ENCODE measurements at regions not wholly inside any gene's neighbourhood (a gene's known extent, or its start where the extent isn't known, plus 50 kb on each side); places are given as distances from the start of the nearest gene placed in this dataset.

GRCh38 chr10:108097258-108097657, 932.8 kb upstream of the SORCS1 start (continued):
- TF ChIP-seq YY1 (IDR thresholded peaks at IDR 0.05; ENCODE audit: extremely low read depth, insufficient replicate concordance, low read depth, low read length) (no peak), POLR2AphosphoS5 (IDR thresholded peaks at IDR 0.05; ENCODE audit: low read depth, low read length) (no peak), EGR1 (IDR thresholded peaks at IDR 0.05; ENCODE audit: low read depth) (no peak), CBX3 (IDR thresholded peaks at IDR 0.05; ENCODE audit: low read depth) (no peak)

- ATAC-seq = no peak
- H4K20me1 ChIP-seq (ENCODE audit: insufficient read depth) = no peaks in the 10 kb centered on the region
- H3K27me3 ChIP-seq (ENCODE audit: insufficient read depth, low read length) = no peaks in the 10 kb centered on the region
- no peak overlapping the region for H2AFZ ChIP-seq (ENCODE audit: low read depth, low read length, poor library complexity, severe bottlenecking)
- no peak overlapping the region for H3K4me2 ChIP-seq (ENCODE audit: low read length)
- no peaks in the 10 kb centered on the region for H3K36me3 ChIP-seq (ENCODE audit: control insufficient read depth in 1 of 2, insufficient read depth in 2 of 2, low read length in 2 of 2)
- DNase-seq (ENCODE audit: low read depth, low spot score) = no peak
- RAD21 ChIA-PET (ENCODE audit: low non-redundant PET in 1 of 2, low total read pairs in 2 of 2, uncharacterized antibody in 2 of 2, unreplicated experiment in 2 of 2) = no interaction called here
- H3K9me3 ChIP-seq (ENCODE audit: control insufficient read depth in 1 of 2, insufficient read depth in 1 of 2, low read depth in 1 of 2, low read length in 2 of 2) = peaks cover 33 to 51% of the 10 kb centered on the region in 2 experiments; a peak in 3 of 4 replicates
- no peak overlapping the region for H3K9ac ChIP-seq (ENCODE audit: low read length)
- H3K27ac ChIP-seq (ENCODE audit: low read depth, low read length) = no peak overlapping the region
- H3K4me1 ChIP-seq (ENCODE audit: control insufficient read depth in 1 of 2, insufficient read depth in 2 of 2, low read length in 2 of 2) = no peaks in the 10 kb centered on the region
- POLR2A ChIA-PET = no interaction called here
- H3K4me3 ChIP-seq (replicated peaks in 1 of 2; ENCODE audit: low read depth in 1 of 2, low read length in 2 of 2) = no peak overlapping the region
- intact Hi-C loops (cut with micrococcal nuclease) = no loop called here
- TF ChIP-seq SRF (IDR thresholded peaks at IDR 0.05; ENCODE audit: low read depth) (no peak), YY1 (IDR thresholded peaks at IDR 0.05; ENCODE audit: extremely low read depth, insufficient replicate concordance, low read depth, low read length) (no peak), MAX (IDR thresholded peaks at IDR 0.05) (no peak), FOSL1 (IDR thresholded peaks at IDR 0.05; ENCODE audit: low read depth) (no peak), CBX3 (IDR thresholded peaks at IDR 0.05; ENCODE audit: low read depth) (no peak), ELF1 (IDR thresholded peaks at IDR 0.05; ENCODE audit: borderline replicate concordance, low read depth) (no peak), JUND (IDR thresholded peaks at IDR 0.05) (no peak), RAD21 (IDR thresholded peaks at IDR 0.05; ENCODE audit: low read depth) (no peak), EGR1 (IDR thresholded peaks at IDR 0.05; ENCODE audit: low read depth) (no peak), CEBPB (IDR thresholded peaks at IDR 0.05; ENCODE audit: low read depth) (no peak), POLR2AphosphoS5 (IDR thresholded peaks at IDR 0.05; ENCODE audit: low read depth, low read length) (no peak), SIN3A (IDR thresholded peaks at IDR 0.05; ENCODE audit: low read depth) (no peak), TCF7L2 (IDR thresholded peaks at IDR 0.05; ENCODE audit: borderline replicate concordance, extremely low read depth, insufficient read depth, insufficient read length) (no peak), ZNF274 (IDR thresholded peaks at IDR 0.05; ENCODE audit: low read depth, low read length) (no peak)
- TF ChIP-seq, protein P1, sequence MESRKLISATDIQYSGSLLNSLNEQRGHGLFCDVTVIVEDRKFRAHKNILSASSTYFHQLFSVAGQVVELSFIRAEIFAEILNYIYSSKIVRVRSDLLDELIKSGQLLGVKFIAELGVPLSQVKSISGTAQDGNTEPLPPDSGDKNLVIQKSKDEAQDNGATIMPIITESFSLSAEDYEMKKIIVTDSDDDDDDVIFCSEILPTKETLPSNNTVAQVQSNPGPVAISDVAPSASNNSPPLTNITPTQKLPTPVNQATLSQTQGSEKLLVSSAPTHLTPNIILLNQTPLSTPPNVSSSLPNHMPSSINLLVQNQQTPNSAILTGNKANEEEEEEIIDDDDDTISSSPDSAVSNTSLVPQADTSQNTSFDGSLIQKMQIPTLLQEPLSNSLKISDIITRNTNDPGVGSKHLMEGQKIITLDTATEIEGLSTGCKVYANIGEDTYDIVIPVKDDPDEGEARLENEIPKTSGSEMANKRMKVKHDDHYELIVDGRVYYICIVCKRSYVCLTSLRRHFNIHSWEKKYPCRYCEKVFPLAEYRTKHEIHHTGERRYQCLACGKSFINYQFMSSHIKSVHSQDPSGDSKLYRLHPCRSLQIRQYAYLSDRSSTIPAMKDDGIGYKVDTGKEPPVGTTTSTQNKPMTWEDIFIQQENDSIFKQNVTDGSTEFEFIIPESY (IDR thresholded peaks at IDR 0.05; ENCODE audit: extremely low read depth, insufficient replicate concordance, low read length) = no peak
- TF ChIP-seq, protein P2, sequence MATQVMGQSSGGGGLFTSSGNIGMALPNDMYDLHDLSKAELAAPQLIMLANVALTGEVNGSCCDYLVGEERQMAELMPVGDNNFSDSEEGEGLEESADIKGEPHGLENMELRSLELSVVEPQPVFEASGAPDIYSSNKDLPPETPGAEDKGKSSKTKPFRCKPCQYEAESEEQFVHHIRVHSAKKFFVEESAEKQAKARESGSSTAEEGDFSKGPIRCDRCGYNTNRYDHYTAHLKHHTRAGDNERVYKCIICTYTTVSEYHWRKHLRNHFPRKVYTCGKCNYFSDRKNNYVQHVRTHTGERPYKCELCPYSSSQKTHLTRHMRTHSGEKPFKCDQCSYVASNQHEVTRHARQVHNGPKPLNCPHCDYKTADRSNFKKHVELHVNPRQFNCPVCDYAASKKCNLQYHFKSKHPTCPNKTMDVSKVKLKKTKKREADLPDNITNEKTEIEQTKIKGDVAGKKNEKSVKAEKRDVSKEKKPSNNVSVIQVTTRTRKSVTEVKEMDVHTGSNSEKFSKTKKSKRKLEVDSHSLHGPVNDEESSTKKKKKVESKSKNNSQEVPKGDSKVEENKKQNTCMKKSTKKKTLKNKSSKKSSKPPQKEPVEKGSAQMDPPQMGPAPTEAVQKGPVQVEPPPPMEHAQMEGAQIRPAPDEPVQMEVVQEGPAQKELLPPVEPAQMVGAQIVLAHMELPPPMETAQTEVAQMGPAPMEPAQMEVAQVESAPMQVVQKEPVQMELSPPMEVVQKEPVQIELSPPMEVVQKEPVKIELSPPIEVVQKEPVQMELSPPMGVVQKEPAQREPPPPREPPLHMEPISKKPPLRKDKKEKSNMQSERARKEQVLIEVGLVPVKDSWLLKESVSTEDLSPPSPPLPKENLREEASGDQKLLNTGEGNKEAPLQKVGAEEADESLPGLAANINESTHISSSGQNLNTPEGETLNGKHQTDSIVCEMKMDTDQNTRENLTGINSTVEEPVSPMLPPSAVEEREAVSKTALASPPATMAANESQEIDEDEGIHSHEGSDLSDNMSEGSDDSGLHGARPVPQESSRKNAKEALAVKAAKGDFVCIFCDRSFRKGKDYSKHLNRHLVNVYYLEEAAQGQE (IDR thresholded peaks at IDR 0.05; ENCODE audit: low read depth) = no peak
- no TSS peak for BruUV-seq (replicated peaks)
- CTCF ChIA-PET = no interaction called here
- H3K9me2 ChIP-seq (ENCODE audit: insufficient read depth) = no peaks in the 10 kb centered on the region
- no peaks in the 10 kb centered on the region for H3K79me2 ChIP-seq (ENCODE audit: insufficient read depth, low read length)
Observed at GRCh38 chr10:108095932-108096925, 931.7 kb upstream of the SORCS1 start.

Measured in HCT116 (cell line).